Tibial nerve (tissue), 4 donors: ENCODE measurements at regions not wholly inside any gene's neighbourhood (a gene's known extent, or its start where the extent isn't known, plus 50 kb on each side); places are given as distances from the start of the nearest gene placed in this dataset.

Experiments
- CTCF ChIP-seq, 5 experiments: fragments of 200-600 bp in 3 of 5; fragments of 450-650 bp in 2 of 5; sonication (generic) in 3 of 5; IDR thresholded peaks; one replicate each; pipeline ENCODE4 v1.5.1; 2016 to 2019; ENCODE audit warnings: antibody characterized with exemption in 5 of 5, mild to moderate bottlenecking in 3 of 5, moderate library complexity in 2 of 5
- EP300 ChIP-seq, 2 donors: sonication (generic); formaldehyde crosslinking; IDR thresholded peaks; one replicate each; pipeline ENCODE4 v1.6.1; 2017; ENCODE audit warnings: antibody characterized with exemption in 2 of 2, mild to moderate bottlenecking in 1 of 2
- POLR2A ChIP-seq, 2 donors: fragments of 450-650 bp; IDR thresholded peaks; one replicate each; pipeline ENCODE4 v1.6.1; 2017; ENCODE audit warnings: antibody characterized with exemption in 2 of 2, mild to moderate bottlenecking in 2 of 2, moderate library complexity in 2 of 2

GRCh38 chr14:26067341-26067740, 530.5 kb downstream of the NOVA1 start:
- TF ChIP-seq POLR2A (IDR thresholded peaks at IDR 0.05) (no peak), CTCF (IDR thresholded peaks at IDR 0.05) (no peak), EP300 (IDR thresholded peaks at IDR 0.05) (no peak)
